Naive thymus-derived CD8-positive, alpha-beta T cell (primary cell): ENCODE measurements at regions not wholly inside any gene's neighbourhood (a gene's known extent, or its start where the extent isn't known, plus 50 kb on each side); places are given as distances from the start of the nearest gene placed in this dataset.
"Not testable (repeated sequence)": the region's sequence is repeated elsewhere in the genome, so short reads cannot be mapped to it uniquely, and the experiment has no call there.

ENCODE experiments used
- ATAC-seq, 2 donors: fragments of 150-1000 bp; cut with Tn5 transposase in 1 of 2; sonication (Bioruptor Pico), chemical (Tn5 transposase) in 1 of 2; 1 replicate in 1 of 2; 2 replicates in 1 of 2; pipeline ENCODE4 v1.10.0; 2021; ENCODE audit warnings: mild to moderate bottlenecking in 2 of 2, moderate library complexity in 2 of 2
- POLR2A ChIA-PET: fragments of 350-600 bp; sonication (Branson Sonifier 250); formaldehyde crosslinking; loops from one replicate; lab custom pipeline; 2021; ENCODE audit warnings: antibody characterized with exemption; lab: Charles Lee
- DNase-seq, 10 donors: peaks; one replicate each; pipeline versions ENCODE4 v3.0.0 to v3.0.0-alpha.2; 2020 to 2022
- H3K27ac Mint-ChIP-seq, 10 donors: one replicate each; pipeline ENCODE4 v1.8.0; 2020 to 2022; ENCODE audit warnings: mild to moderate bottlenecking in 10 of 10, mixed read lengths in 10 of 10, moderate library complexity in 4 of 10, inconsistent platforms in 1 of 10
- H3K27me3 Mint-ChIP-seq, 5 donors: one replicate each; pipeline ENCODE4 v1.8.0; 2021 to 2022; ENCODE audit warnings: mixed read lengths in 5 of 5
- H3K36me3 Mint-ChIP-seq, 3 donors: one replicate each; pipeline ENCODE4 v1.8.0; 2020 to 2022; ENCODE audit warnings: mixed read lengths in 3 of 3, mild to moderate bottlenecking in 2 of 3, inconsistent platforms in 1 of 3
- H3K4me1 Mint-ChIP-seq, 4 donors: one replicate each; pipeline ENCODE4 v1.8.0; 2021 to 2022; ENCODE audit warnings: mixed read lengths in 4 of 4
- H3K4me3 Mint-ChIP-seq, 10 donors: one replicate each; pipeline ENCODE4 v1.8.0; 2020 to 2022; ENCODE audit warnings: mild to moderate bottlenecking in 10 of 10, mixed read lengths in 10 of 10, moderate library complexity in 6 of 10, inconsistent platforms in 1 of 10
- H3K9me3 Mint-ChIP-seq, 9 donors: one replicate each; pipeline ENCODE4 v1.8.0; 2020 to 2022; ENCODE audit warnings: mixed read lengths in 9 of 9, mild to moderate bottlenecking in 3 of 9, inconsistent platforms in 1 of 9, moderate library complexity in 1 of 9

DNA sequence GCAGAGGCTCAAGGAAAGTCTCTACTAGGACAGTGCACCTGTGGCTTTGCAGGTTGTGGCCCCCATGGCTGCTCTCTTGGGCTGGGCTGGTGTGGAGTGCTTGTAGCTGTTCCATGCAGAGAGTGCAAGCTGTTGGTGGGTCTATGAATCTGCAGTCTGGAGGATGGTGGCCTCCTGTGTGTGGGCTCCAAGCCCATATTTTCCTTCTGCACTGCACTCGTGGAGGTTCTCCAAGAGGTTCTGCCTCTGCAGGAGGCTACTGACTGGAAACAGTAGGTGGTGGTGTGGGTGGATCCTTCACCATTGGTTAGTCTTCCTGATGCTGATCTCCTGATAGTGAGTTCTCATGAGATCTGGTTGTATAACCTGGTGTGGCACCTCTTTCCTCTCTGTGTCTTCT is 143.2 kb upstream of the ZNF519 start:
- ATAC-seq, H3K27me3 Mint-ChIP-seq, H3K36me3 Mint-ChIP-seq, POLR2A ChIA-PET, H3K4me3 Mint-ChIP-seq, H3K27ac Mint-ChIP-seq, H3K9me3 Mint-ChIP-seq, H3K4me1 Mint-ChIP-seq, DNase-seq: not testable (repeated sequence)

DNA sequence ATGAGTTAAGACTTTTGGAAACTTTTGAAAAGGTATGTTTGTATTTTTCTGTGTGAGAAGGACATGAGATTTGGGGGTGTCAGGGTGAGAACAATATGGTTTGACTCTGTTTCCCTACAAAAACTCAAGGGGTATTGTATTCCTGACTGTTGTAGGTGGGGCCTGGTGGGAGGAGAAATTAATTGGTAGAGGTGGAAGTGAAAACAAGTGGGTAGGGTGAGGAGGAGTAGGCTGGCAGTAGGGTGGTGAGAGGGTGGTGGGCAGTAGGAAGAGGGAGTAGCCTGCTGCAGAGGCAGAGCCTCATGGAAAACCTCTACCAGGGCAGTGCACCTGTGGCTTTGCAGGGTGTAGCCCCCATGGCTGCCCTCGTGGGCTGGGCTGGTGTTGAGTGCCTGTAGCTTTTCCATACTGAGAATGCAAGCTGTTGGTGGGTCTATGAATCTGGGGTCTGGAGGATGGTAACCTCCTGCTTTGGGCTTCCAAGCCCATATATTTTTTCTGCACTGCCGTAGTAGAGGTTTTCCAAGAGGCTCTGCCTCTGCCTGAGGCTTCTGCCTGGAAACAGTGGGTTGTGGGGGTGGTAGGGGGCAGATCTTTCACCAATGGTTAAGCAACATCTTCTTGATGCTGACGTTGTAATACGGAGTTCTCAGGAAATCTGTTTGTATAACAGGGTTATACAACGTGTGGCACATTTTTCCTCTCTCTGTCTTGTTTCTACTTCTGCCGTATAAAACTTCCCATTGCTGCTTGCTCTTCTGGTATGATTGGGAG is 133.6 kb upstream of the ZNF519 start:
- H3K9me3 Mint-ChIP-seq, DNase-seq, H3K27me3 Mint-ChIP-seq, ATAC-seq, H3K27ac Mint-ChIP-seq, H3K4me3 Mint-ChIP-seq, H3K36me3 Mint-ChIP-seq, POLR2A ChIA-PET, H3K4me1 Mint-ChIP-seq: not testable (repeated sequence)

- H3K9me3 Mint-ChIP-seq, H3K27me3 Mint-ChIP-seq, H3K36me3 Mint-ChIP-seq, POLR2A ChIA-PET, H3K27ac Mint-ChIP-seq, H3K4me1 Mint-ChIP-seq, DNase-seq, H3K4me3 Mint-ChIP-seq, ATAC-seq: not testable (repeated sequence)
Observed at GRCh38 chr18:14262786-14263185, 130.6 kb upstream of the ZNF519 start.

GRCh38 chr18:14250084-14250677 is 117.9 kb upstream of the ZNF519 start:
- H3K9me3 Mint-ChIP-seq, POLR2A ChIA-PET, H3K27me3 Mint-ChIP-seq, ATAC-seq, DNase-seq, H3K4me3 Mint-ChIP-seq, H3K4me1 Mint-ChIP-seq, H3K27ac Mint-ChIP-seq: not testable (repeated sequence)
- peaks cover 4 to 37% (median 12%) of the 10 kb centered on the region in 3 donors for H3K36me3 Mint-ChIP-seq

GRCh38 chr18:14239224-14239623 is 107.0 kb upstream of the ZNF519 start:
- POLR2A ChIA-PET, DNase-seq, H3K4me1 Mint-ChIP-seq, H3K9me3 Mint-ChIP-seq, ATAC-seq, H3K27ac Mint-ChIP-seq, H3K4me3 Mint-ChIP-seq, H3K27me3 Mint-ChIP-seq: not testable (repeated sequence)
- H3K36me3 Mint-ChIP-seq = peaks cover 2 to 29% (median 18%) of the 10 kb centered on the region in 3 donors

- H3K9me3 Mint-ChIP-seq, H3K27me3 Mint-ChIP-seq, ATAC-seq, H3K4me3 Mint-ChIP-seq, DNase-seq, POLR2A ChIA-PET, H3K4me1 Mint-ChIP-seq, H3K27ac Mint-ChIP-seq: not testable (repeated sequence)
- H3K36me3 Mint-ChIP-seq = peaks cover 0 to 26% (median 15%) of the 10 kb centered on the region in 3 donors
Observed at GRCh38 chr18:14236356-14237048, 104.3 kb upstream of the ZNF519 start.

- peaks cover 4 to 32% (median 20%) of the 10 kb centered on the region in 3 donors for H3K36me3 Mint-ChIP-seq
- H3K4me3 Mint-ChIP-seq, POLR2A ChIA-PET, H3K27me3 Mint-ChIP-seq, DNase-seq, H3K27ac Mint-ChIP-seq, ATAC-seq, H3K4me1 Mint-ChIP-seq: not testable (repeated sequence)
- H3K9me3 Mint-ChIP-seq = peaks cover 0 to 14% (median 0%) of the 10 kb centered on the region in 9 donors
Observed at GRCh38 chr18:14225286-14225679, 93.0 kb upstream of the ZNF519 start.

- DNase-seq, H3K4me3 Mint-ChIP-seq, H3K4me1 Mint-ChIP-seq, ATAC-seq, POLR2A ChIA-PET, H3K27me3 Mint-ChIP-seq, H3K27ac Mint-ChIP-seq: not testable (repeated sequence)
- Mint-ChIP-seq H3K9me3 (peaks cover 0 to 14% (median 0%) of the 10 kb centered on the region in 9 donors), H3K36me3 (peaks cover 5 to 35% (median 21%) of the 10 kb centered on the region in 3 donors)
Observed at GRCh38 chr18:14224551-14225285, 92.5 kb upstream of the ZNF519 start.

- ATAC-seq, H3K27ac Mint-ChIP-seq: not testable (repeated sequence)
Observed at GRCh38 chr18:14223919-14224318, 91.7 kb upstream of the ZNF519 start.

DNA sequence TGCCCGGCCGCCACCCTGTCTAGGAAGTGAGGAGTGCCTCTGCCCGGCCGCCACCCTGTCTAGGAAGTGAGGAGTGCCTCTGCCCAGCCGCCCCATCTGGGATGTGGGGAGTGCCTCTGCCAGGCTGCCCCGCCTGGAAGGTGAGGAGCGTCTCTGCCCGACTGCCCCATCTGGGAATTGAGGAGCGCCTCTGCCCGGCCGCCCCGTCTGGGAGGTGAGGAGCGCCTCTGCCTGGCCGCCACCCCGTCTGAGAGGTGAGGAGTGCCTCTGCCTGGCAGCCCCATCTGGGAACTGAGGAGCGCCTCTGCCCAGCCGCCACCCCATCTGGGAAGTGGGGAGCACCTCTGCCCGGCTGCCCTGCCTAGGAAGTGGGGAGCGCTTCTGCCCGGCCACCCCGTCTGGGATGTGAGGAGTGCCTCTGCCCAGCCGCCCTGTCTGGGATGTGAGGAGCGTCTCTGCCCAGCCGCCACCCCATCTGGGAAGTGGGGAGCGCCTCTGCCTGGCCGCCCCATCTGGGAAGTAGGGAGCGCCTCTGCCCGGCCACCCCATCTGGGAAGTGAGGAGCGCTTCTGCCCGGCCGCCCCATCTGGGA is 91.1 kb upstream of the ZNF519 start:
- H3K4me1 Mint-ChIP-seq, H3K27me3 Mint-ChIP-seq, H3K4me3 Mint-ChIP-seq, POLR2A ChIA-PET, H3K27ac Mint-ChIP-seq, DNase-seq, ATAC-seq: not testable (repeated sequence)
- Mint-ChIP-seq H3K36me3 (peaks cover 5 to 34% (median 21%) of the 10 kb centered on the region in 3 donors), H3K9me3 (peaks cover 0 to 14% (median 0%) of the 10 kb centered on the region in 9 donors)

More at GRCh38 chr18:14223919-14224318, 91.7 kb upstream of the ZNF519 start:
- peaks cover 5 to 35% (median 21%) of the 10 kb centered on the region in 3 donors for H3K36me3 Mint-ChIP-seq
- H3K4me3 Mint-ChIP-seq, H3K4me1 Mint-ChIP-seq, H3K27me3 Mint-ChIP-seq, POLR2A ChIA-PET, DNase-seq: not testable (repeated sequence)
- peaks cover 0 to 14% (median 0%) of the 10 kb centered on the region in 9 donors for H3K9me3 Mint-ChIP-seq

DNA sequence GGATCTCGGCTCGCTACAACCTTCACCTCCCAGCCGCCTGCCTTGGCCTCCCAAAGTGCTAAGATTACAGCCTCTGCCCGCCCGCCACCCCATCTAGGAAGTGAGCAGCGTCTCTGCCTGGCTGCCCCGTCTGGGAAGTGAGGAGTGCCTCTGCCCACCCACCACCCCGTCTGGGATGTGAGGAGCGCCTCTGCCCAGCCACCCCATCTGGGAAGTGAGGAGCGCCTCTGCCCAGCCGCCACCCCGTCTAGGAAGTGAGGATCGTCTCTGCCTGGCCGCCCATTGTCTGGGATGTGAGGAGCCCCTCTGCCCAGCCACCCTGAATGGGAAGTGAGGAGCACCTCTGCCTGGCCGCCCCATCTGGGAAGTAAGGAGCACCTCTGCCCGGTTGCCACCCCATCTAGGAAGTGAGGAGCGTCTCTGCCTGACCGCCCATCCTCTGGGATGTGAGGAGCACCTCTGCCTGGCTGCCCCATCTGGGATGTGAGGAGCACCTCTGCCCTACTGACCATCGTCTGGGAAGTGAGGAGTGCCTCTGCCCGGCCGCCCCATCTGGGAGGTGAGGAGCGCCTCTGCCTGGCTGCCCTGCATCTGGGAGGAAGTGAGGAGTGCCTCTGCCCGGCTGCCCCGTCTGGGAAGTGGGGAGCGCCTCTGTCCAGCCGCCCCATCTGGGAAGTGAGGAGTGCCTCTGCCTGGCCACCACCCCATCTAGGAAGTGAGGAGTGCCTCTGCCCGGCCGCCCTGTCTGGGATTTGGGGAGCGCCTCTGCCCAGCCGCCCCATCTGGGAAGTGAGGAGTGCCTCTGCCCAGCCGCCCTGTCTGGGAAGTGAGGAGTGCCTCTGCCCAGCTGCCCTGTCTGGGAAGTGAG is 90.4 kb upstream of the ZNF519 start:
- Mint-ChIP-seq H3K9me3 (peaks cover 0 to 14% (median 0%) of the 10 kb centered on the region in 9 donors), H3K36me3 (peaks cover 5 to 36% (median 21%) of the 10 kb centered on the region in 3 donors)
- DNase-seq, ATAC-seq, POLR2A ChIA-PET, H3K4me3 Mint-ChIP-seq, H3K27ac Mint-ChIP-seq, H3K27me3 Mint-ChIP-seq, H3K4me1 Mint-ChIP-seq: not testable (repeated sequence)
